GM23338 (cell line): ENCODE measurements at regions not wholly inside any gene's neighbourhood (a gene's known extent, or its start where the extent isn't known, plus 50 kb on each side); places are given as distances from the start of the nearest gene placed in this dataset.

Experiments
- CREB1 ChIP-seq: fragments of 250-450 bp; sonication (Bioruptor Pico); IDR thresholded peaks from 2 replicates; pipeline ENCODE4 v1.5.0; 2020; ENCODE audit warnings: low read depth, mild to moderate bottlenecking, moderate library complexity
- EZH2 ChIP-seq: fragments of 200-600 bp; sonication (generic); IDR thresholded peaks from one replicate; pipeline ENCODE4 v1.8.0; 2017; ENCODE audit warnings: antibody characterized with exemption, mild to moderate bottlenecking, low read depth; ENCODE audit not compliant: unreplicated experiment
- JUNB ChIP-seq: IDR thresholded peaks from one replicate; pipeline ENCODE4 v1.6.1; 2016; ENCODE audit warnings: antibody characterized with exemption; ENCODE audit not compliant: unreplicated experiment
- POLR2AphosphoS5 ChIP-seq: IDR thresholded peaks from 2 replicates; pipeline ENCODE4 v1.6.1; 2016; ENCODE audit warnings: antibody characterized with exemption, low read depth
- ZNF331 ChIP-seq: fragments of 250-450 bp; sonication (Bioruptor Pico); IDR thresholded peaks from 2 replicates; pipeline ENCODE4 v1.5.0; 2020; ENCODE audit warnings: low read depth, mild to moderate bottlenecking, moderate library complexity
- TF ChIP-seq, protein P1 (sequence below), 2 experiments: fragments of 200-600 bp in 1 of 2; sonication (generic) in 1 of 2; conservative IDR thresholded peaks; 2 replicates each; pipeline versions ENCODE4 v1.5.1 to v1.6.1; 2016 to 2017; ENCODE audit warnings: antibody characterized with exemption in 2 of 2, low read depth in 2 of 2, mild to moderate bottlenecking in 2 of 2, moderate library complexity in 1 of 2
- TF ChIP-seq, protein P2 (sequence below): IDR thresholded peaks from 2 replicates; pipeline ENCODE4 v1.6.1; 2016; ENCODE audit warnings: antibody characterized with exemption
- TF ChIP-seq, protein P3 (sequence below): IDR thresholded peaks from one replicate; pipeline ENCODE4 v1.6.1; 2018; ENCODE audit warnings: antibody characterized with exemption; ENCODE audit not compliant: unreplicated experiment

GRCh38 chr5:6178846-6179532, 199.4 kb downstream of the MED10 start:
- TF ChIP-seq CREB1 (CRISPR knock-in tag) = no peak
- TF ChIP-seq, protein P1, sequence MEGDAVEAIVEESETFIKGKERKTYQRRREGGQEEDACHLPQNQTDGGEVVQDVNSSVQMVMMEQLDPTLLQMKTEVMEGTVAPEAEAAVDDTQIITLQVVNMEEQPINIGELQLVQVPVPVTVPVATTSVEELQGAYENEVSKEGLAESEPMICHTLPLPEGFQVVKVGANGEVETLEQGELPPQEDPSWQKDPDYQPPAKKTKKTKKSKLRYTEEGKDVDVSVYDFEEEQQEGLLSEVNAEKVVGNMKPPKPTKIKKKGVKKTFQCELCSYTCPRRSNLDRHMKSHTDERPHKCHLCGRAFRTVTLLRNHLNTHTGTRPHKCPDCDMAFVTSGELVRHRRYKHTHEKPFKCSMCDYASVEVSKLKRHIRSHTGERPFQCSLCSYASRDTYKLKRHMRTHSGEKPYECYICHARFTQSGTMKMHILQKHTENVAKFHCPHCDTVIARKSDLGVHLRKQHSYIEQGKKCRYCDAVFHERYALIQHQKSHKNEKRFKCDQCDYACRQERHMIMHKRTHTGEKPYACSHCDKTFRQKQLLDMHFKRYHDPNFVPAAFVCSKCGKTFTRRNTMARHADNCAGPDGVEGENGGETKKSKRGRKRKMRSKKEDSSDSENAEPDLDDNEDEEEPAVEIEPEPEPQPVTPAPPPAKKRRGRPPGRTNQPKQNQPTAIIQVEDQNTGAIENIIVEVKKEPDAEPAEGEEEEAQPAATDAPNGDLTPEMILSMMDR (conservative IDR thresholded peaks at IDR 0.05; ENCODE audit: low read depth in 2 of 2) = no peak
- TF ChIP-seq, protein P2, sequence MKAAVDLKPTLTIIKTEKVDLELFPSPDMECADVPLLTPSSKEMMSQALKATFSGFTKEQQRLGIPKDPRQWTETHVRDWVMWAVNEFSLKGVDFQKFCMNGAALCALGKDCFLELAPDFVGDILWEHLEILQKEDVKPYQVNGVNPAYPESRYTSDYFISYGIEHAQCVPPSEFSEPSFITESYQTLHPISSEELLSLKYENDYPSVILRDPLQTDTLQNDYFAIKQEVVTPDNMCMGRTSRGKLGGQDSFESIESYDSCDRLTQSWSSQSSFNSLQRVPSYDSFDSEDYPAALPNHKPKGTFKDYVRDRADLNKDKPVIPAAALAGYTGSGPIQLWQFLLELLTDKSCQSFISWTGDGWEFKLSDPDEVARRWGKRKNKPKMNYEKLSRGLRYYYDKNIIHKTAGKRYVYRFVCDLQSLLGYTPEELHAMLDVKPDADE = no peak
- no peak for TF ChIP-seq JUNB
- TF ChIP-seq, protein P3, sequence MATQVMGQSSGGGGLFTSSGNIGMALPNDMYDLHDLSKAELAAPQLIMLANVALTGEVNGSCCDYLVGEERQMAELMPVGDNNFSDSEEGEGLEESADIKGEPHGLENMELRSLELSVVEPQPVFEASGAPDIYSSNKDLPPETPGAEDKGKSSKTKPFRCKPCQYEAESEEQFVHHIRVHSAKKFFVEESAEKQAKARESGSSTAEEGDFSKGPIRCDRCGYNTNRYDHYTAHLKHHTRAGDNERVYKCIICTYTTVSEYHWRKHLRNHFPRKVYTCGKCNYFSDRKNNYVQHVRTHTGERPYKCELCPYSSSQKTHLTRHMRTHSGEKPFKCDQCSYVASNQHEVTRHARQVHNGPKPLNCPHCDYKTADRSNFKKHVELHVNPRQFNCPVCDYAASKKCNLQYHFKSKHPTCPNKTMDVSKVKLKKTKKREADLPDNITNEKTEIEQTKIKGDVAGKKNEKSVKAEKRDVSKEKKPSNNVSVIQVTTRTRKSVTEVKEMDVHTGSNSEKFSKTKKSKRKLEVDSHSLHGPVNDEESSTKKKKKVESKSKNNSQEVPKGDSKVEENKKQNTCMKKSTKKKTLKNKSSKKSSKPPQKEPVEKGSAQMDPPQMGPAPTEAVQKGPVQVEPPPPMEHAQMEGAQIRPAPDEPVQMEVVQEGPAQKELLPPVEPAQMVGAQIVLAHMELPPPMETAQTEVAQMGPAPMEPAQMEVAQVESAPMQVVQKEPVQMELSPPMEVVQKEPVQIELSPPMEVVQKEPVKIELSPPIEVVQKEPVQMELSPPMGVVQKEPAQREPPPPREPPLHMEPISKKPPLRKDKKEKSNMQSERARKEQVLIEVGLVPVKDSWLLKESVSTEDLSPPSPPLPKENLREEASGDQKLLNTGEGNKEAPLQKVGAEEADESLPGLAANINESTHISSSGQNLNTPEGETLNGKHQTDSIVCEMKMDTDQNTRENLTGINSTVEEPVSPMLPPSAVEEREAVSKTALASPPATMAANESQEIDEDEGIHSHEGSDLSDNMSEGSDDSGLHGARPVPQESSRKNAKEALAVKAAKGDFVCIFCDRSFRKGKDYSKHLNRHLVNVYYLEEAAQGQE = no peak
- no peak for TF ChIP-seq POLR2AphosphoS5
- no peak for TF ChIP-seq ZNF331 (CRISPR knock-in tag)
- no peak for TF ChIP-seq EZH2
